GM19099 (cell line): ENCODE measurements at regions not wholly inside any gene's neighbourhood (a gene's known extent, or its start where the extent isn't known, plus 50 kb on each side); places are given as distances from the start of the nearest gene placed in this dataset.

Experiments
- POLR2A ChIP-seq: IDR thresholded peaks from 3 replicates; pipeline ENCODE4 v1.6.1; 2011; ENCODE audit warnings: low read depth; ENCODE audit not compliant: insufficient read length; ENCODE audit errors: extremely low read depth

GRCh38 chr2:129771418-129772189 lies 207.9 kb upstream of the RAB6C start:
- TF ChIP-seq POLR2A = no peak

GRCh38 chr2:129772190-129772579 lies 207.3 kb upstream of the RAB6C start:
- no peak for TF ChIP-seq POLR2A

GRCh38 chr2:129775952-129776653 lies 203.4 kb upstream of the RAB6C start:
- TF ChIP-seq POLR2A = no peak

- no peak for TF ChIP-seq POLR2A
Measured at GRCh38 chr2:129777146-129777545, 202.3 kb upstream of the RAB6C start.

GRCh38 chr2:129777762-129778583 lies 201.5 kb upstream of the RAB6C start:
- no peak for TF ChIP-seq POLR2A

- no peak for TF ChIP-seq POLR2A
Measured at GRCh38 chr2:129778584-129778877, 200.9 kb upstream of the RAB6C start.

- no peak for TF ChIP-seq POLR2A
Measured at GRCh38 chr2:129779783-129780182, 199.7 kb upstream of the RAB6C start.

- TF ChIP-seq POLR2A = no peak
Measured at GRCh38 chr2:129780316-129781270, 198.9 kb upstream of the RAB6C start.

GRCh38 chr2:129781749-129782632 lies 197.5 kb upstream of the RAB6C start:
- TF ChIP-seq POLR2A = no peak

- no peak for TF ChIP-seq POLR2A
Measured at GRCh38 chr2:129782633-129782990, 196.9 kb upstream of the RAB6C start.

- TF ChIP-seq POLR2A = no peak
Measured at GRCh38 chr2:129784486-129784885, 195.0 kb upstream of the RAB6C start.

GRCh38 chr2:129791712-129792111 lies 187.8 kb upstream of the RAB6C start:
- no peak for TF ChIP-seq POLR2A

- no peak for TF ChIP-seq POLR2A
Measured at GRCh38 chr2:129793431-129793902, 186.0 kb upstream of the RAB6C start.

- no peak for TF ChIP-seq POLR2A
Measured at GRCh38 chr2:129794116-129794515, 185.3 kb upstream of the RAB6C start.
